ENCODE measurements at regions not wholly inside any gene's neighbourhood (a gene's known extent, or its start where the extent isn't known, plus 50 kb on each side); places are given as distances from the start of the nearest gene placed in this dataset.

DNA sequence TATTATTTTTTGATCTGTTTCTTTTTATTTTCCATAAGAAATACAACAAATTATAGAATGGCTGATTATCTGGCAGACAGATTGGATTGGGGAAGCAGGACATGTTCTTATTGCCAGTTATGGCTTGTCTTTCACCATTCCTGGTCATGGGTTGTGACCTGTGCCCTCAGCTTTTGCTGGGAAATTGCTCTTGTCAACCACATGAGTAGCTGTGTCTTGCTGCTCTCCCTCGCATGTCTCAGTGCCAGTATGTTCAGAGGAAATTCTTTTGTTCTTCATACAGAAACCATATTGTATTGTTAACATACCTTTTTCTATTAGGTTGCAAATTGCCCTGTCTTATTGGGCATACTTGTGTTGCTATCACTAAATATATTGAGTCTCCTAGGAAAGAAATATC, 344.1 kb downstream of the OSTF1 start:
- no peaks in the 10 kb centered on the region for H3K9me3 ChIP-seq (ENCODE audit: insufficient read depth, low read depth, low read length)
- no peak overlapping the region for H3K4me2 ChIP-seq (ENCODE audit: low read depth, low read length, poor library complexity, severe bottlenecking)
- H3K9ac ChIP-seq (ENCODE audit: low read depth, low read length, poor library complexity, severe bottlenecking) = no peak overlapping the region
- no peaks in the 10 kb centered on the region for H3K4me1 ChIP-seq (ENCODE audit: insufficient read depth, low read length, poor library complexity, severe bottlenecking)
- no peak overlapping the region for H3K4me3 ChIP-seq (ENCODE audit: low read length, poor library complexity, severe bottlenecking)
- H4K20me1 ChIP-seq (ENCODE audit: insufficient read depth, low read length, poor library complexity, severe bottlenecking) = no peaks in the 10 kb centered on the region
- H3K79me2 ChIP-seq (ENCODE audit: insufficient read depth, low read length) = no peaks in the 10 kb centered on the region
- no peaks in the 10 kb centered on the region for H3K27me3 ChIP-seq (ENCODE audit: insufficient read depth, low read length, poor library complexity, severe bottlenecking)
- no peaks in the 10 kb centered on the region for H3K9me2 ChIP-seq (replicated peaks; ENCODE audit: low read depth, low read length)
- TF ChIP-seq EZH2phosphoT487 (IDR thresholded peaks at IDR 0.05; ENCODE audit: borderline replicate concordance) = no peak
- TF ChIP-seq, protein P1, sequence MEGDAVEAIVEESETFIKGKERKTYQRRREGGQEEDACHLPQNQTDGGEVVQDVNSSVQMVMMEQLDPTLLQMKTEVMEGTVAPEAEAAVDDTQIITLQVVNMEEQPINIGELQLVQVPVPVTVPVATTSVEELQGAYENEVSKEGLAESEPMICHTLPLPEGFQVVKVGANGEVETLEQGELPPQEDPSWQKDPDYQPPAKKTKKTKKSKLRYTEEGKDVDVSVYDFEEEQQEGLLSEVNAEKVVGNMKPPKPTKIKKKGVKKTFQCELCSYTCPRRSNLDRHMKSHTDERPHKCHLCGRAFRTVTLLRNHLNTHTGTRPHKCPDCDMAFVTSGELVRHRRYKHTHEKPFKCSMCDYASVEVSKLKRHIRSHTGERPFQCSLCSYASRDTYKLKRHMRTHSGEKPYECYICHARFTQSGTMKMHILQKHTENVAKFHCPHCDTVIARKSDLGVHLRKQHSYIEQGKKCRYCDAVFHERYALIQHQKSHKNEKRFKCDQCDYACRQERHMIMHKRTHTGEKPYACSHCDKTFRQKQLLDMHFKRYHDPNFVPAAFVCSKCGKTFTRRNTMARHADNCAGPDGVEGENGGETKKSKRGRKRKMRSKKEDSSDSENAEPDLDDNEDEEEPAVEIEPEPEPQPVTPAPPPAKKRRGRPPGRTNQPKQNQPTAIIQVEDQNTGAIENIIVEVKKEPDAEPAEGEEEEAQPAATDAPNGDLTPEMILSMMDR (conservative IDR thresholded peaks at IDR 0.05; ENCODE audit: low read length) = no peak
- H2AFZ ChIP-seq (ENCODE audit: low read length) = no peak overlapping the region
- H3F3A ChIP-seq (ENCODE audit: low read depth) = no peaks in the 10 kb centered on the region
- no peaks in the 10 kb centered on the region for H3K36me3 ChIP-seq (ENCODE audit: insufficient read depth, low read length)

DNA sequence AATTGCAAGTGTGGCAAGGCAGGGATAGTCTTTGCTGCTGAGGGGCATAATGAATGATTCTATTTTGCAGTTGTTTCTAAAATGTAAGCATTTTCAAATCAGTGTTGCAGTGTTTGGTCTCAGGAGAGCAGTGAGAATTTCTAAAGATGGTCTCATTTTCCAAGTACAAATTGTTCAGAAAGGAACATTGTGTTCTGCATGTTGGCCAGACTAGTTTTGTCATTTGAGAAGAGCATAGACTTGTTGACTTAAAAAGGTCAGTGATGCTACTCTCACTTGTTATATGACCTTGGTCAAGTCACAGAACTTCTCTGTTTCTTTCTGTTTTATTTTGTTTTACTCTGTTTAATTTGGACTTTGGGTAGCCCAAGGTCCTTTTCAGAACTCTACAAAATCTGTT, 344.6 kb downstream of the OSTF1 start:
- no peak for TF ChIP-seq EZH2phosphoT487 (IDR thresholded peaks at IDR 0.05; ENCODE audit: borderline replicate concordance)
- TF ChIP-seq, protein P1 (conservative IDR thresholded peaks at IDR 0.05; ENCODE audit: low read length) = no peak

DNA sequence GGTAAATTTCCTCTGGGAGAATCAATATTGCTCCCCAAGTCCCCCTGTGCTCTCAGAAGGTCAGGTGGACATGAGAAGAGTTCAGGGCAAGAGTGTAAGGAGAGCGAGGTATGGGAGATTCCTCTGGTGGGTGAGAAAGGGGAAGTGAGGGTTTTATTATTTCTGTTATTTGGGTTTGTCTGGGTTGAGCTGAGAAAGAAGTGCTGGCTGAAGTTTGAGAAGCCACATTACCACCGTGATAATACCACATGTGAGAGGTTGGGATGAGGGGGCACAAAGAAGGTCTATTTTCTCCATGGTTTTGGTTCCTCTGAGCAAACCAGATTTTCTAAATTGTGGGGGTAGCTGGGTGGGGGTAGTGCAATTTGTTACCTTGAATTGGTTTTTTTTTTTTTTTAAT, 350.4 kb downstream of the OSTF1 start:
- Histone ChIP-seq H3K79me2 (ENCODE audit: insufficient read depth, low read length) (no peaks in the 10 kb centered on the region), H3K9me3 (ENCODE audit: insufficient read depth, low read depth, low read length) (no peaks in the 10 kb centered on the region), H2AFZ (ENCODE audit: low read length) (no peak overlapping the region), H3K4me3 (ENCODE audit: low read length, poor library complexity, severe bottlenecking) (no peak overlapping the region), H3F3A (ENCODE audit: low read depth) (no peaks in the 10 kb centered on the region), H3K36me3 (ENCODE audit: insufficient read depth, low read length) (no peaks in the 10 kb centered on the region), H3K27me3 (ENCODE audit: insufficient read depth, low read length, poor library complexity, severe bottlenecking) (no peaks in the 10 kb centered on the region), H4K20me1 (ENCODE audit: insufficient read depth, low read length, poor library complexity, severe bottlenecking) (no peaks in the 10 kb centered on the region), H3K4me1 (ENCODE audit: insufficient read depth, low read length, poor library complexity, severe bottlenecking) (peaks cover 10% of the 10 kb centered on the region), H3K9me2 (replicated peaks; ENCODE audit: low read depth, low read length) (no peaks in the 10 kb centered on the region), H3K4me2 (ENCODE audit: low read depth, low read length, poor library complexity, severe bottlenecking) (no peak overlapping the region), H3K9ac (ENCODE audit: low read depth, low read length, poor library complexity, severe bottlenecking) (no peak overlapping the region)
- TF ChIP-seq EZH2phosphoT487 (IDR thresholded peaks at IDR 0.05; ENCODE audit: borderline replicate concordance) = no peak
- TF ChIP-seq, protein P1 (conservative IDR thresholded peaks at IDR 0.05; ENCODE audit: low read length) = no peak

More for the DNA sequence above, 344.6 kb downstream of the OSTF1 start:
- H3K4me1 ChIP-seq (ENCODE audit: insufficient read depth, low read length, poor library complexity, severe bottlenecking) = no peaks in the 10 kb centered on the region
- H3K79me2 ChIP-seq (ENCODE audit: insufficient read depth, low read length) = no peaks in the 10 kb centered on the region
- no peaks in the 10 kb centered on the region for H3F3A ChIP-seq (ENCODE audit: low read depth)
- no peak overlapping the region for H3K4me3 ChIP-seq (ENCODE audit: low read length, poor library complexity, severe bottlenecking)
- no peak overlapping the region for H3K4me2 ChIP-seq (ENCODE audit: low read depth, low read length, poor library complexity, severe bottlenecking)
- H3K36me3 ChIP-seq (ENCODE audit: insufficient read depth, low read length) = no peaks in the 10 kb centered on the region
- no peaks in the 10 kb centered on the region for H4K20me1 ChIP-seq (ENCODE audit: insufficient read depth, low read length, poor library complexity, severe bottlenecking)
- no peaks in the 10 kb centered on the region for H3K9me2 ChIP-seq (replicated peaks; ENCODE audit: low read depth, low read length)
- no peaks in the 10 kb centered on the region for H3K9me3 ChIP-seq (ENCODE audit: insufficient read depth, low read depth, low read length)
- H3K27me3 ChIP-seq (ENCODE audit: insufficient read depth, low read length, poor library complexity, severe bottlenecking) = no peaks in the 10 kb centered on the region
- H2AFZ ChIP-seq (ENCODE audit: low read length) = no peak overlapping the region
- H3K9ac ChIP-seq (ENCODE audit: low read depth, low read length, poor library complexity, severe bottlenecking) = no peak overlapping the region

Data from Loucy (cell line).